HG02623 (cell line): ENCODE measurements at regions not wholly inside any gene's neighbourhood (a gene's known extent, or its start where the extent isn't known, plus 50 kb on each side); places are given as distances from the start of the nearest gene placed in this dataset.

Experiments used
- ATAC-seq: cut with Tn5 transposase; IDR thresholded peaks from one replicate; pipeline ENCODE4 v1.9.1; 2021; ENCODE audit warnings: moderate library complexity; ENCODE audit not compliant: unreplicated experiment

DNA sequence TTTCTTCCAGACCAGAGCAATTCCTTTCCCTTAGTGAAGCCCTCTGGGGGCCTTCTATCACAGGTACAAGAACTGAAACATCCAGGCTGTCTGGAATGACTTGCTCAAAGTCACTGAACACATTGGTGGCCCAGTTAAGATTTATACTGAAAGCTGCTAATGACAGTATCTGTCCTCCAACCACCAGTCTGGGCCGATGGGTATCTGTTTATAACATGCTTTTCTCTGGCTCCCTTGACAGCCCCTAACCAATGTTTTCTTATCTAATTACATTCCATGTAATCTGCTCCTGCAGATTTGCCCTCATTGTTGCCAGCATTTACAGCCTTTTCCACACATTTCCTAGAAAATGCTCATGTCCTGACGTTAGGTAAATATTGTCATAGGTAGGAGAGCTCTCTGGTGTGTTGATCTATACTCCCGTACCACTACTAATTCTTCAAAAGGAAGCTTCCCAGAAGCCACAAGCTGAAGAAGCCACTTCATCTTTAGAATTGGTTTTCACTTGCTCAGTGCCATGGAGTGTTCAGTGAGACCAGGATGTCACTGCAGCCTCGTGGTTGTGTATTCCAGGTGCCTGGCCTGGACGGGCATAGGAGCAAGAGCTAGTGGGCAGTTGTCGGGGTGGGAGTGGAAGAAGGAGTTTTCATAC, 163.9 kb downstream of the TSEN15 start:
- no peak for ATAC-seq

DNA sequence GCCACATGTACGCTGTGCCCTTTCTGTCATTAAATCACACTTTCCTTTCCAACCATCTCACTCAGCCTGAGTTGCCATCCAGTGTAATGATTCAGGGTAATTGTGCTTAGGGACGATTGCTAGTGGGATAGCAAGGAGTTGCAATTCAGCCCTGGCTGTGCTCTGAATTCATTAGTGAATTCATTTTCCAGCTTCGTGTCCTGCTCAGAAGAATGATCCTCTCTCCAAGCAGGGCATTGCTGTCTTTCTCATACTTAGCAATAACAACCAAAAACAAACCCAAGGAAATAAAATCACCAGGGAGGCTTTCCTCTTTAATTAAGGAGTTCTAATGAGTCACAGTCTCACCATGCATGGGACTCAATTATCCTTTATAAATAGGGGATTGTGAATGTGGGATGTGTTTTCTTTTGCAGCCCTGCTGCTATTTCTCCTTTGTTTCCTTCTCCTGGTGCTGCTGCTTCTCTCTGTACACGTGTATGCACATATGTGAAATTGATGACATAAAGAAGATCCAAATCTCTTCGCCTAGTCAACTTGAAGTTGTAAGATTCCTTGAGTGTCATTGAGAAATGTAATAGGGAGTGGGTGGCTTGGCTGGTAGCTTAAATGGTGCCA, 167.0 kb downstream of the TSEN15 start:
- ATAC-seq = no peak

DNA sequence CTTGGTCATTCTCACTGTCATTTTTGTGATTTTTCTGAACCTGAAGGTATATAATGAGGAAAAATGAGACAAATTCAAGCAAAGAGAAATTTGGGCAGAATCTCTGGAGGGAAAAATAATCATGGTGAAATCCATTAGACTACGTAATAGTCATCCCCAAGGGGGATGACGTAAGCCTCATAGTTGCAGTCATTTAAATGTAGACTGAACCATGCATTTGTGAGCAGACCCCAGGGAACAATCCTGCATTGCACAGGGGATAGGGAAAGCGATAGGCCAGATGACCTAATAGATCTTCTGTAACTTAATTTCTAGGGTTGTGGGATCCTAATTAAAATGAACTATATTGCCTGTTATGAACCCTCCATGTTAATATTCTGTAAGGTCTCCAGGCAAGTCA, 167.4 kb upstream of the C1orf21 start:
- ATAC-seq = no peak

DNA sequence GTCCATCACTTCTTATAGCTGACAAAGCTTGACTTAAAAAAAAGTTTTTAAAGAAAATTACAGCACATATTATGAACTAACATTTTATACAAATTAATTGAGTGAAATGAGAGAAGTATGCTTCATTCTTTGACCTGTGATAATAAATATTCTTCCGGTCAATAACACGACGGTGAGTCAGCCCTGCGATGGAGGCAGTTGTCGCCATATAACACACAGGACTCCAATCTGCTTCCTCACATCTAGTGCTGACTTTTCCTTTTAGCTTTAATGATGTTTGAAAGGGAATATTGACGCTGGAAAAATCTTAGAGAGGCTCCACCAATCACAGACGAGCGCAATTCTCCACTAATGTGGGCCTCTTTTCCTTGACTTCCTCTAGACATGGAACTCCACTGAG, 166.9 kb upstream of the C1orf21 start:
- ATAC-seq = no peak

DNA sequence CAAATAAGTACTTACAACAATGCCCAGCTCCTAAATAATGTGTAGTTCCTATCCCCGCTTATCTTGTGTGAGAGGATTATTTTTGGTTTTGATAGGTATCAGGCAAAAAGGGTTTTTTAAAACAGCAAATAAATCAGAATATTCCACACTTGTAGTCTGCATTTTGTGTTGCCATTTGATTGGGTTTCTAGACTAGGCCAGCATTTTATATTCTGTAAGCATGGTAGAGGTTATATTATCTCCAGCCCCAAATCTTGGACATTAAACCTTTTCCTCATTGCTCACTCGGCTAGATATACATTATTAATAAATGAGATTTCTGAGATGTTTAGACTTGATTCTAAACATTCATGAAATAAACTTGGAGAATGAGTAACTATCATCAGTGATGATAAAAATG, 165.7 kb upstream of the C1orf21 start:
- ATAC-seq = no peak

DNA sequence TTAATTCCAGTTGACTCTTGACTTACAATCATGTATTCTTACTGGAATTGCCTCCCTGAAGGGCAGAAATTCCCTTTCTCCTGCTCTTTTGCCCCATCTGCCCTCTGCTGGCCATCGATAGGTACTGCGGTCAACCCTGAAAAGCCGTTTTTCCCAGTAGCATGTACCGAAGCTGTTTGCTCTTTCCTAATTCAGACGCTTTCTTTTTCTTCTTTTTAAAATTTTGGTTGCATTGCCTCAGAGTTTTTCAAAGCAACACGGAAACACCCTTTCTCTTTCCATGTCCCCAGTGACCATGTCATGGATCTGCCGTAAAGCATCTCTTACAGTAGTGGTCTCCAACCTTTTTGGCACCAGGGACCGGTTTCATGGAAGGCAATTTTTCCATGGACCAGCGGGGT, 164.2 kb upstream of the C1orf21 start:
- no peak for ATAC-seq

DNA sequence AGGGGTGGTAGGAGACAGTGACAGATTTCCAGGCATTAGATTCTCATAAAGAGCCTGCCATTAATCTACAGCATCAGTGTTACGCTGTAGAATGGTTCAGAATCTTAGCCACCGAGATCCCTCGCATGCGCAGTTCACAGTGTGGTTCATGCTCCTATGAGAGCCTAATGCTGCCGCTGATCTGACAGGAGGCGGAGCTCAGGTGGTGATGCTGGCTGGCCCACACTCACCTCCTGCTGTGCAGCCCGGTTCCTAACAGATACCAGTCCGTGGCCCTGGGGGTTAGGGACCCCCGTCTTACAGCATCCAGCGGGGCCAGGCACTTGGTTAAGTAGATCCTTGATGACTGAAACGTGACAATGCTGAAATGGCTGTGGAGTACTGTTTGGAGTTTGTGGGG, 163.6 kb upstream of the C1orf21 start:
- no peak for ATAC-seq

DNA sequence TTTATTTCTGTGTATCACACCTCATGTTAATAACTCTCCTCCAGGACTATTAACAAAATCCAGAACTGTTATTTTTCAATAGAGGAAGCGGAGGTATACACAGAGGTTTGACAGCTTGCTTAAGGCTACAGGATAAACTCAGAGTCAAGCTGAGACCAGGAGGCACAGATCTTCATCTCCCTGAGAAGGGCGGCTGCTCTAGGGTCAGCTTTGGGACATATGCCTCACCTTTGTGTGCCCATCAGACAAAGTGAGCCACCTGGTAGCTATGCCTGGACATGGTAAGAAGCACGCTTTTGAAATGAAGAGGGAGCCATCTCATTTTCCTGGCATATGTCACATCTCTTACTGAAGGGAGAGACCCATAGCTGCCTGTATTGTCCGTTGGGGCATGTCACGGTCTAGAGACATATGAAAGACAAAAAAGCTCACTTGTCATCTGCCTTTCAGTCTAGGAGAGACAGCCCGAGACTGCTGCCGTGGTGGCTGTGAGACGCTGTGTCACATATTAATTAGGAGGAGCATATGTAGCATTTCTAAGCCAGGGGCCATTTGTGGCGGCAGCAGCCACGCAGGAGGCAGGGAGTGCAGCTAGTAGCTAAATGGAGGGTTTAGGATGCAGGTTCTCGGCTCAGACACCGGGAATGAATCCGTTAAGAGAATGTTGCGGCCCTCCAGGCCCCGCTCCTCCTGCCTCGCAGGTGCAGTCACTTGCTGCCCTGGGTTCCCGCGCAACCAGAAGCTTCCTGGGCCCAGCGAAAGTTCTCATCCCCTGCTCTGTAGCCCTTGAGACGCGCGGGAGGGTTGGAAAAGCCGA, 161.3 kb upstream of the C1orf21 start:
- ATAC-seq = no peak

DNA sequence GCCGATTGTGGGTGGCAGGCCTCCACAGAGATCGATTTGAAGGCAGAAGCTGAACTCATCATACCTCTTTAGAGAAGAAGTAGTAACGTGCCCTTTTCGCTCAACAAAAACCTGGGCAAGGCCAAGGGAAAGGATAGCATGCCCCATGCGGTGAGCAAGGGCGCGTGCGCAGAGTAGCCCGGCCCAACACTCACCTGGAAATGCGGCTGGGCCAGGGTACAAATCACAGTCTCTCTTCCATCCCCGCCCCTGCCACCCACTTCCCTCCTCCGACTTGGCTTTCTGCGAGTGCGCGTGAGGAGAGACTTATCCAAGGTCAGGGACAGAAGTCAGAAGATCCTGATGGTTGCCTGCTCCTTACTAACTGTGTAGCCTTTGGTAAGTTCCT, 160.7 kb upstream of the C1orf21 start:
- ATAC-seq = no peak

DNA sequence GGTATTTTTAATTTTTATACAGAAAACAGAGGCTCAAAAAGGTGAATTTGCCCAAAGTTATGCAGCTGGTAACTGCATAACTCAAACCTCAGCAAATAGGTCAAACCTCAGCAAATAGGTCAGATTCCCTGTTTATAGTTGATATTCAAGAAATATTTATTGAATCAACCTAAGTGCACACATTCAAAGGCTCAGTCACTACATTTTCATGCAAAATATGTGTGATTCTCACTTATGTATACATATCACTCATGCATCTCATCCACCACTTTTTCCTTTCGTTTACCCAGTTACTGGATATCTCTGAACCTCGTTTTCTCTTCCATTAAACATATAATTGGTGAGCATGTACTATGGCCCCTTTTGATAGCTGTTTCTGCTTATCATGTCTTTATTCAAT, 158.3 kb upstream of the C1orf21 start:
- no peak for ATAC-seq

DNA sequence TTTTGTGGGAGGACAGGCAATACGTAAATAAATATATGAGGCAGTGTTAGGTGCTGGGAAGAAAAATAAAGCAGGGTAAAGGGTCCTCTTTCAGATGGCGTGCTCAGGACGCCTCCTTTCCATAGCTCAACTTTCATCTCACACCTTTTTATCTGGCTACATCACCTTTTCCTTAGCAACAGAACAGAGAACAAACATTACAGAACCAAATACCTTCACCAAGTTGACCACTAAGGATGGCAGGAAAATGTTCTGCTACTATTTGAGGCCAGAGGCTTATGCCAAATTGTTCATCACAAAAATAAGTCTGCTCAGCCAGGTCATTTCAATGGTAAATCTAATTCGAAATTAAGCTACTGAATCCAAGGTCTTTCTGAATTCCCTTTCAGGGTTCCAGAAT, 149.2 kb upstream of the C1orf21 start:
- ATAC-seq = no peak

DNA sequence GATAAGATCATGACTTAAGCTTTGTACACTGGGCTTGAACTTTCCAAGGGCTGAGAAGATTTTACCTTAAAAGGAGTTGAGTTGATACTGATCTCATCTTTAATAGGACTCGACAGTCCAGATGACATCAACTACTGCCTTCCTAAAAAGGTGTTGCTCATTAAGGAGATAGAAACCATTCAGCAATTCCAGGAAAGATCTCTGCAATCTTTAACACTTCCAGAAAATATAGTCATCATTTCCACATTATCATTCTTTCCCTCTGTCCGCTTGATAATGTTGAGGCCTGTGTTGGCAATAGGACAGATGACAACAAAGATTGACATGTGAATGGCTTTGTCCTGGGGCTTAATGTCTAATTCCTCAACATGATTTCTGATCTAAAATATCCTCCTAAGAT, 145.4 kb upstream of the C1orf21 start:
- no peak for ATAC-seq

DNA sequence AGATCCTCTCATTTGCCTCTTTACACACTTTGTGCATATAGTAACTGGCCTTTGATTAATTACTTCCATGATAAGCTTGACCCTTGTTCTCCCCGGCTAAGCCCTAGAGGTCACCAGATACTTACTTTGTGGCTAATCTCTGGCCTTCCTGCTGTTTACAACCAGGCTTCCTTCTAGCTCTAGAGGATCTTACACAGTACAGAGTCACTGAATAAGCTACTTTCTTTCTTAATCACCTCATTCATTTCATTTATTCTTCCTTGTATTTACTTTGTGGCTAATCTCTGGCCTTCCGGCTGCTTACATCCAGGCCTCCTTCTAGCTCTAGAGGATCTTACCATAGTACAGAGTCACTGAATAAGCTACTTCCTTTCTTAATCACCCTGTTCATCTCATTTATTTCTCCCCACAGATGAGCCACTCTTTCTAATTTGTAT, 144.3 kb upstream of the C1orf21 start:
- no peak for ATAC-seq

DNA sequence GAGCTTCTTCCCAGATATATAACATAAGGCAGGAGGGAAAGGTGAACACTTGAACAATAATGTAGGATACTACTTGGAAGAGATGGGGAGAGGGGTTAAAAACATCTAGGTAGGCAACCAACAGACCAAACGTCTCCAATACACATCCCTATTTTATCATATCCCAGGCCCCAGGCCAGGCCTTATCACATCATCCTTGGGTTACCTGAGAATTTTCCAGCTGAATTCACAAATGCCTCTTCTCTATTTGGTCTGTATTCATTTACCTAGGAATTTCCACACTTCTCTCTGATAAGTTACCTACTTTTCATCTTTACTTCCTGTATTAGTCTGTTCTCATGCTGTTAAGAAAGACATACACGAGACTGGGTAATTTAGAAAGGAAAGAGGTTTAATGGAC, 141.9 kb upstream of the C1orf21 start:
- no peak for ATAC-seq

DNA sequence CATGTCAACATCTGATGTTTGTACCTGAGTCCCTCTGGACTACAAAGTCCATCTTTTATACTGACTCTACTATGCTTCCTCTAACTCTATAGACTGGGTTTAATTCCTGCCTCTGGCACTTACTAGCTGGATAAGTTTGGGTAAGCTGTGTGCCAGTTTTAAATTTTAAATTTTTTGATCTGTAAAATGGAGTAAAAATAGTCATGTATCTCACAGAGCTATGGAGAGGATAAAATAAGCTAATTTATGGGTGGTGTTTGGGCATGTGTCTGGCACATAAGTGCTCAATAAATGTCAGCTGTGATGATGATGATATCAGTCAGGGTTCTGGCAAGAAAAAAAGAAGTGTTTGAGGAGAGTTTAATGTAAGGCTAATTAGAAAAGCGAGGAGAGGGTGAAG, 139.2 kb upstream of the C1orf21 start:
- no peak for ATAC-seq

DNA sequence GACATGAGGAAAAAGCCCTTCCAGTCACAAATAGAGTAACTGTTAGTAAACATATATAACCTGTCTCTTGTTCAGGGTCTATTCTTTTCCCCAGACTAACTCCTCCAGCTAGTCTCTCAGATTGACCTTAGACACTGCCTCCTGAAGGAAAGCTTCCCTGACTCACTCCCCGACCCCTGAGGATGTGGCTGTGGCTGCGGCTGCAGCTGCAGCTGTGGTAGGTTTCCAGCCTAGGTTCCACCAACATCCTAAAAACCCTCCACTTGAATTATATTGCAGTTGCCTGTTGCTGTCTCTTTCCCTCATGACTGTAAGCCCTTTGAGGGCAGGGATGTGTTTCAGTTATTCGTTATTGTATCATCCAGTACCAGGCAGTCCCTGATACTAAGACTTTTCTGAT, 132.9 kb upstream of the C1orf21 start:
- ATAC-seq = no peak

DNA sequence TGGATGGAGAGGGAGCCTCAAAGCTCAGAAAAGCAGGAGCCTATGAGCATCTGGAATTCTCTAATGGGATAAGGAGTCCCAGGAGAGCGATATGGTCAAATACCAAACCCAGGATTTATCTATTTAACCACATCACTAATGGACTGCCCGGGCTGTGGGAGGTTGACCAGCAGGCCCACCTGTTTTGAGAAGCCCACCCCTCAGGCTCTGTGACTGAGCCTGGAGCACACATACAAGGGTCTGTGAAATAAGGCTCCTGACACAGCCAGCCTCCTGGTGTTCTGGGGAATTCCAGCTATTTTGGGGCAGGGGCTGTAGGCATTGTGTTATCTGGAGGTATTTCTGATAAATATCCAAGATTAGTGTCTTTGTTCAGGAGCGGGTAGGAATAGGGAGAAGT, 132.0 kb upstream of the C1orf21 start:
- ATAC-seq = no peak

DNA sequence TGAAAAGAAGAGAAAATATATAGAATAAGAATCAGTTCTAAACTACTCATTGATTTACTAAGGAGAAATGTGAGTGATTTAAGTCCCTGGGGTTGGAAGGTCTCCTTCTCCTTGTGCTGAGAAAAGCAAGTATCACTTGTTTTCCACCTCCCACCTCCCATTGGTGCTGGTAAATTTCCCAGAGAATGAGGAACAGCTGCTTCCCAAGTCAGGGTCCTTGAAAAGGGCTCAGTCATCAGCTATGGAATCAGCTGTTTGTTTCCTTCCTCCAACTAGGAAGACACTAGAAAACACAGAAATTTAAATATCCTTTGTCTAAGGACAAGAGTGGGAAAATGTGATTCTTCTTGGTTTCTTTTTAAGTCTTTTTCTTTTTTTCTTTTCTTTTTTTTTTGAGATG, 131.3 kb upstream of the C1orf21 start:
- ATAC-seq = no peak

DNA sequence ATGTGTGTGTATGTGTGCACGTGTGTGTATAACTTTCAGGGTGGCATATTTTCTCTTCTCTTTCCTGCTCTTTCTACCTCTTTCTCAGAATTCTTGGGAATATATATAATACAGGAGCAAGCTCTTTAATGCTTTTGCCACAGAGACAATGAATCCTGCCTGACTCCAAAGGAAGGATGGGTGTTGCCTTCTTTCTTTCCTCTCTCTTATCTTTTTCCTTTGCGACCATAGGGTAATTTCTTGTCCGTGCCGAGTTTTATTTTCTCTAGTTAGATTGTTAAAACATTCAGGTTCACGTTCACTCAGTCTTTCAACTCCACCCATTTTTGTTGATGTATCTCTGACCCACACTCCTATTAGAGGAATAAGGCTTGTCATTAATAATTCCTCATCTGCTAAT, 129.0 kb upstream of the C1orf21 start:
- ATAC-seq = no peak

DNA sequence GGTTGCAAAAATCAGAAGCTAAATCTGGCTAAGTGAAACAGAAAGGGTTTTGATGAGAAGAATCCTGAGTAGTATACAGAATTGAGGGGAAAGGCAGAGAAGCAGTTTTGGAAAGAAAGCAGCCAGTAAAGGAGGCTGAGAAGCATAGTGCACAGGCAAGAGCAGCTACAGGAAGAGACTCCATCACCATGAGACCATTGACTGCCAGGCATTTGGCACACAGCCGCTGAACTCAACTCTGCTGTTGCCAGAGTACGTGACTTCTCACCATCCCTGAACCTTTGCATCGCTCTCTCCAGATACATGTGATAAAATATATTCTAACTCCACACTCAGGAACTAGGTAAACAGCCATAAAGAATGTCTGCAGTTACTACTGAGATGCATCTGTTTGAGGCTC, 128.3 kb upstream of the C1orf21 start:
- no peak for ATAC-seq

DNA sequence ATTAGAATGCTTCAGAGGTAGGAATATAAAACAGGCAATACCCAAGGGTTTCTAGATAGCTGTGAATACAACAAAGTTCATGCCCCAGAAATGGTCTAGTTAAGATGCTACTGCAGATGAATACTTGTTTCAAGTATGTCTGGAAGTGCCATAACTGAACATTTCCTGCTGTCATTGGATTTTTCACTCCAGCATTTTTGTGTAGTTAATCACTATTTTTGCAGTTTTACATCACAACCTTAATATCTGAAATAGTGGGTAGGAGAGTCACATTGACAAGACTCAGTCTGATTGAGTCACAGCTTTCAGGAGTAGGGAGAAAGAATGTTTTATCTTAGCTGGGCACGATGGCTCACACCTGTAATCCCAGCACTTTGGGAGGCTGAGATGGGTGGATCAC, 126.4 kb upstream of the C1orf21 start:
- ATAC-seq = no peak

DNA sequence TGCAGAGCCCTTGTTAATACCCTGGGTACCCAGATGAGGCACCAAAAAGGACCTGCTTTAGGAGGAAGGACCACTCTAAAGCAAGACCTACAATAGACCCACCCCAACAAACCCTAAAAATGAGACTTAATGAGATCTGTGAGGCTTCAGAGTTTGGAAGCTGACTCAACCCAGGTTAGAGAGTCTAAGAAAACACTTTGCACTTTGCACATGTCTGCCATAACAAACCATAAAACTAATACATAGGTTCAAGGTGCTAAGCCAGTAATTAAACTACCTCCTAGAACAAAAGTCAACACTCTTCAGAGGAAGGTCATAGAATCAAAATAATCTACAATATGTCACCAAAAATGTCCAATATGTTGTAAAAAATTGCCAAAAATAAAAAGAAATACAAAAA, 124.7 kb upstream of the C1orf21 start:
- no peak for ATAC-seq
